ENCODE measurements at regions not wholly inside any gene's neighbourhood (a gene's known extent, or its start where the extent isn't known, plus 50 kb on each side); places are given as distances from the start of the nearest gene placed in this dataset.
A peak's percentile ranks its signal among the peaks of the same experiment; 100 is the strongest.

- TF ChIP-seq CTCF (IDR thresholded peaks at IDR 0.05; ENCODE audit: insufficient read depth, low read depth, low read length, missing control alignments) = no peak
- no peak overlapping the region for H3K4me3 ChIP-seq (ENCODE audit: low read length)
- DNase-seq (ENCODE audit: low read depth) = no peak
Measured at GRCh38 chr7:89549768-89550167, 604.5 kb upstream of the STEAP1 start.

DNA sequence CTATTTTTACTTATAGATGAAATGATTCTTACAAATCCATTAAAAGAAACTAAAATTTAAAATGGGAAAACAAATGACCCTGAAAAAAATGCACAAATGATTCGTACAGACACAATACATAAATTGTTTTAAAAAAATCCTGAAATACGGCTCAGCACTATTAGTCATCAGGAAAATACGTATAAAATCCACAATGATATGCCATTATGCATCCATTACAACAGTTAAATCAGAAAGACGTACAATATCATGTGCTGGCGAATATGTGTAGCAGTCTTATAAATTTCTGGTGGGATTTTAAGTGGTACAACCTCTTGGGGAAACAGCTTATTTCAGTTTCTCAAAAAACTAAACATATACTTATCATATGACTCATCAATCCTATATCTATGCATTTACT is 600.1 kb upstream of the STEAP1 start:
- TF ChIP-seq CTCF (IDR thresholded peaks at IDR 0.05; ENCODE audit: insufficient read depth, low read depth, low read length, missing control alignments) = no peak
- no peak overlapping the region for H3K4me3 ChIP-seq (ENCODE audit: low read length)
- no peak for DNase-seq (ENCODE audit: low read depth)

- H3K4me3 ChIP-seq (ENCODE audit: low read length) = no peak overlapping the region
- DNase-seq (ENCODE audit: low read depth) = no peak
- TF ChIP-seq CTCF (IDR thresholded peaks at IDR 0.05; ENCODE audit: insufficient read depth, low read depth, low read length, missing control alignments) = no peak
Measured at GRCh38 chr7:89559596-89559995, 594.7 kb upstream of the STEAP1 start.

DNA sequence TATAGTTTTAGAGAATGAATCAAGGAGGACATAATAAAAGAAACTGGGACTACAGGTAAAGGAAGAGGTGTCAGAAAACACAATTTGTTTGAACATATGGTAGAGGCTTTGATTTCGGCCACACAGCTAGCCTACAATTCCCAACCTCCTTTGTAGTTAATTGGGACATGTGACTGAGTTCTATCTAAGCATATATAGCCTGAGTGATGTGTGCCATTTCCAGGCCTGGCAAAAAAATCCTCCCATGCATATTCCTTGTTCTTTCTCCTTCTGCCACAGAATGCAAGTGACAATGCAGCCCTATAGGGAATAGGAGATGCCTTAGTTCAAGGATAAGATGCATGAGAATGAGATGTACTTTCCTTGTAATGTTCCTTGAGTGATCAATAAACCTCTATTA is 590.7 kb upstream of the STEAP1 start:
- no peak for DNase-seq (ENCODE audit: low read depth)
- no peak for TF ChIP-seq CTCF (IDR thresholded peaks at IDR 0.05; ENCODE audit: insufficient read depth, low read depth, low read length, missing control alignments)
- no peak overlapping the region for H3K4me3 ChIP-seq (ENCODE audit: low read length)

GRCh38 chr7:89584896-89585295 is 569.4 kb upstream of the STEAP1 start:
- H3K4me3 ChIP-seq (ENCODE audit: low read length) = no peak overlapping the region
- DNase-seq (ENCODE audit: low read depth) = peak; percentile 9
- TF ChIP-seq CTCF (IDR thresholded peaks at IDR 0.05; ENCODE audit: insufficient read depth, low read depth, low read length, missing control alignments) = no peak

- H3K4me3 ChIP-seq (ENCODE audit: low read length) = no peak overlapping the region
- no peak for TF ChIP-seq CTCF (IDR thresholded peaks at IDR 0.05; ENCODE audit: insufficient read depth, low read depth, low read length, missing control alignments)
- no peak for DNase-seq (ENCODE audit: low read depth)
Measured at GRCh38 chr7:89593125-89593524, 561.1 kb upstream of the STEAP1 start.

DNA sequence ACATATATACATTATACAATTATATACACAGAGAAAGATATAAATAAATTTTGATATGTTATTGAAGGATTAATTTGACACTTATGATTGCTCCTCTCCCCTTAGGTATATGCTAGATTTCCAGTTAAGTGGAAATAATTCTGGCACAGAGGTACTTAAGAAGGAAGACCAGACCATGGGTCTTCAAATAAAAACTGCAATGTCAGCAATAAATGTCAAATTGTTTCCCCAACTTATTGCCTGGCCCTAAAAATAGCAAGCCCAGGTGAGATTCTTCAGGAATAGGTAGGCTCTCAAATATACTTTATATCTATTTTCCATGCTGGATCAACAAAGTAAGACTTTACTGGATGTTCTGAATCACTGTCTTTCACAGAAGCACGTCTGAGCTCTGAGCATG is 551.3 kb upstream of the STEAP1 start:
- no peak for DNase-seq (ENCODE audit: low read depth)
- no peak overlapping the region for H3K4me3 ChIP-seq (ENCODE audit: low read length)
- TF ChIP-seq CTCF (IDR thresholded peaks at IDR 0.05; ENCODE audit: insufficient read depth, low read depth, low read length, missing control alignments) = no peak
